HL-60 (cell line): ENCODE measurements at regions not wholly inside any gene's neighbourhood (a gene's known extent, or its start where the extent isn't known, plus 50 kb on each side); places are given as distances from the start of the nearest gene placed in this dataset.

Source experiments
- DNase-seq, 2 experiments: peaks; one replicate each; pipeline ENCODE4 v3.0.0-alpha.2; 2010 to 2020; ENCODE audit warnings: low read depth in 1 of 2, low spot score in 1 of 2
- H3K27ac ChIP-seq: fragments of 250-450 bp; sonication (Bioruptor Pico); replicated peaks from 2 replicates; pipeline ENCODE4 v1.5.1; 2020; ENCODE audit warnings: mild to moderate bottlenecking, moderate library complexity
- H3K27me3 ChIP-seq: fragments of 250-450 bp; sonication (Bioruptor Pico); 2 replicates; pipeline ENCODE4 v1.5.1; 2021; ENCODE audit warnings: mild to moderate bottlenecking, moderate library complexity; ENCODE audit not compliant: insufficient read depth, poor library complexity, severe bottlenecking
- H3K4me3 ChIP-seq: replicated peaks from 2 replicates; pipeline ENCODE4 v1.5.1; 2011; ENCODE audit warnings: mild to moderate bottlenecking, control low read depth, low read length; ENCODE audit not compliant: insufficient read depth
- GABPA ChIP-seq: IDR thresholded peaks from 2 replicates; pipeline ENCODE4 v1.6.1; 2012; ENCODE audit warnings: low read depth
- POLR2AphosphoS5 ChIP-seq: IDR thresholded peaks from 2 replicates; pipeline ENCODE4 v1.6.1; 2012; ENCODE audit warnings: low read depth
- SPI1 ChIP-seq: IDR thresholded peaks from 2 replicates; pipeline ENCODE4 v1.6.1; 2012; ENCODE audit warnings: low read depth, mild to moderate bottlenecking, borderline replicate concordance
- TF ChIP-seq, protein P1 (sequence below): IDR thresholded peaks from one replicate; pipeline ENCODE4 v1.5.1; 2011; ENCODE audit warnings: low read length, control low read depth, inconsistent platforms; ENCODE audit not compliant: insufficient read depth
- TF ChIP-seq, protein P2 (sequence below): IDR thresholded peaks from 2 replicates; pipeline ENCODE4 v1.6.1; 2012; ENCODE audit warnings: low read depth; ENCODE audit not compliant: insufficient replicate concordance

DNA sequence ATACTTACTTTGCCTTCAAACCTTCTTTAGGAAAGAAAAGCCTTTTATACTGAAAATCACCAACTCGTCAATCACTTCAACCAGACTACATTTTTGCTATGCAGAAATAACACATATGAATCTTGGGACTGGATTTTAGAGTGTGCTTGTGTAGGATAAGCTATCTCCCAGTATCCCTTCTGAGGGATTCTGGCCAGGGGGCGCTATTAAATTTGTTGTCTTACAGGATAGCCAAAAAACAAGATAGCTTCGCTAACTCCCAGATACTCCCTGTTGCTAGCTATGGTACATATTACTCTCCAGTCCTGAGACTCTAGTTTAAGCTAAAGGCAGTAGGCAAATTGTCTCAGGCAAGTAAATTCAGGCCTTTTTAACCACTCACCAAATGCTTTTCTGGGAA is 167.2 kb downstream of the LHFPL1 start:
- Histone ChIP-seq H3K4me3 (no peak overlapping the region), H3K27ac (no peak overlapping the region), H3K27me3 (no peaks in the 10 kb centered on the region)
- TF ChIP-seq GABPA (no peak), SPI1 (no peak), POLR2AphosphoS5 (no peak)
- TF ChIP-seq, protein P1, sequence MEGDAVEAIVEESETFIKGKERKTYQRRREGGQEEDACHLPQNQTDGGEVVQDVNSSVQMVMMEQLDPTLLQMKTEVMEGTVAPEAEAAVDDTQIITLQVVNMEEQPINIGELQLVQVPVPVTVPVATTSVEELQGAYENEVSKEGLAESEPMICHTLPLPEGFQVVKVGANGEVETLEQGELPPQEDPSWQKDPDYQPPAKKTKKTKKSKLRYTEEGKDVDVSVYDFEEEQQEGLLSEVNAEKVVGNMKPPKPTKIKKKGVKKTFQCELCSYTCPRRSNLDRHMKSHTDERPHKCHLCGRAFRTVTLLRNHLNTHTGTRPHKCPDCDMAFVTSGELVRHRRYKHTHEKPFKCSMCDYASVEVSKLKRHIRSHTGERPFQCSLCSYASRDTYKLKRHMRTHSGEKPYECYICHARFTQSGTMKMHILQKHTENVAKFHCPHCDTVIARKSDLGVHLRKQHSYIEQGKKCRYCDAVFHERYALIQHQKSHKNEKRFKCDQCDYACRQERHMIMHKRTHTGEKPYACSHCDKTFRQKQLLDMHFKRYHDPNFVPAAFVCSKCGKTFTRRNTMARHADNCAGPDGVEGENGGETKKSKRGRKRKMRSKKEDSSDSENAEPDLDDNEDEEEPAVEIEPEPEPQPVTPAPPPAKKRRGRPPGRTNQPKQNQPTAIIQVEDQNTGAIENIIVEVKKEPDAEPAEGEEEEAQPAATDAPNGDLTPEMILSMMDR: no peak
- TF ChIP-seq, protein P2, sequence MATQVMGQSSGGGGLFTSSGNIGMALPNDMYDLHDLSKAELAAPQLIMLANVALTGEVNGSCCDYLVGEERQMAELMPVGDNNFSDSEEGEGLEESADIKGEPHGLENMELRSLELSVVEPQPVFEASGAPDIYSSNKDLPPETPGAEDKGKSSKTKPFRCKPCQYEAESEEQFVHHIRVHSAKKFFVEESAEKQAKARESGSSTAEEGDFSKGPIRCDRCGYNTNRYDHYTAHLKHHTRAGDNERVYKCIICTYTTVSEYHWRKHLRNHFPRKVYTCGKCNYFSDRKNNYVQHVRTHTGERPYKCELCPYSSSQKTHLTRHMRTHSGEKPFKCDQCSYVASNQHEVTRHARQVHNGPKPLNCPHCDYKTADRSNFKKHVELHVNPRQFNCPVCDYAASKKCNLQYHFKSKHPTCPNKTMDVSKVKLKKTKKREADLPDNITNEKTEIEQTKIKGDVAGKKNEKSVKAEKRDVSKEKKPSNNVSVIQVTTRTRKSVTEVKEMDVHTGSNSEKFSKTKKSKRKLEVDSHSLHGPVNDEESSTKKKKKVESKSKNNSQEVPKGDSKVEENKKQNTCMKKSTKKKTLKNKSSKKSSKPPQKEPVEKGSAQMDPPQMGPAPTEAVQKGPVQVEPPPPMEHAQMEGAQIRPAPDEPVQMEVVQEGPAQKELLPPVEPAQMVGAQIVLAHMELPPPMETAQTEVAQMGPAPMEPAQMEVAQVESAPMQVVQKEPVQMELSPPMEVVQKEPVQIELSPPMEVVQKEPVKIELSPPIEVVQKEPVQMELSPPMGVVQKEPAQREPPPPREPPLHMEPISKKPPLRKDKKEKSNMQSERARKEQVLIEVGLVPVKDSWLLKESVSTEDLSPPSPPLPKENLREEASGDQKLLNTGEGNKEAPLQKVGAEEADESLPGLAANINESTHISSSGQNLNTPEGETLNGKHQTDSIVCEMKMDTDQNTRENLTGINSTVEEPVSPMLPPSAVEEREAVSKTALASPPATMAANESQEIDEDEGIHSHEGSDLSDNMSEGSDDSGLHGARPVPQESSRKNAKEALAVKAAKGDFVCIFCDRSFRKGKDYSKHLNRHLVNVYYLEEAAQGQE: no peak
- DNase-seq: no peak

DNA sequence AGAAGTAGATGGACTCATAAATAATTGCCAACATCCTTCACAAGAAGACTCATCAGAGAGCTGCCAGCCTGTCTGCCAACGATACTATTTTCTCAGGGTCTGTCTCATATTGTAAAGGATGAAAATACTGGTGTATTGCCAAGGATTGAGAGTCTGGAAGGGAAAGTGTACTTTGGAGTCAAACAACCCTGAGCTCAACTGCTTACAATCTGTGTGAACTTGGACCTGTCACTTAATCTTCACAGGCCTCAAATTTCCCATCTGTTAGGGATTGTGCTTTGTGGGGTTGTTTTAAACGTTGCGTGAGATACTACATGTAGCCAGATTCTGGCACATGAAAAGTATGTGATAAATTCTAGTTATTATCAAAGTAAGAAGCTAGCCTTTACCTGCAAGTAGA is 169.1 kb downstream of the LHFPL1 start:
- TF ChIP-seq, protein P2: no peak
- TF ChIP-seq GABPA (no peak), SPI1 (no peak), POLR2AphosphoS5 (no peak)
- TF ChIP-seq, protein P1: no peak
- DNase-seq: no peak
- Histone ChIP-seq H3K27ac (no peak overlapping the region), H3K4me3 (no peak overlapping the region), H3K27me3 (no peaks in the 10 kb centered on the region)

GRCh38 chrX:112477653-112478052 is 202.1 kb downstream of the LHFPL1 start:
- no peak for TF ChIP-seq SPI1
- no peak overlapping the region for H3K27ac ChIP-seq
- no peak overlapping the region for H3K4me3 ChIP-seq
- H3K27me3 ChIP-seq: no peaks in the 10 kb centered on the region
- DNase-seq: no peak

DNA sequence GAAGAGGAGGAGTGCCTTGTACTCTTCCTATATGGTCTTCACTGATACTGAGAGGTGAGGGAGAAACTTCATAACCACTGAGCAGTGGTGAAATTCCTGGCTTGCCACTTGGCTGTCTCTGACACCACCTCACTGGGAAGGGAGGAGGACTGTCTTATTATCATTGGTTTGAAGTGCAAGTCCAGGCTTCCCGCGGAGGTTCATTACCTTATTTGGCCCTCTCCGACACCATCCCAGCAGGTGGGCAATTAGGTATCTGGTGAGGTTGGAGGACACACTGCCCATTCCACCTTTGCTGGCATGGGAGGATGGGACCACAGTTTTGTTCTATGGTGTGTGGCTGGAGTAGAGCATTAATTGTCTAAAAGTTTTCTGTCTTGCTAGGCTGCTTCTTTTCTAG is 206.1 kb downstream of the LHFPL1 start:
- no peak overlapping the region for H3K4me3 ChIP-seq
- TF ChIP-seq, protein P2: no peak
- TF ChIP-seq SPI1 (no peak), POLR2AphosphoS5 (no peak)
- TF ChIP-seq, protein P1: no peak
- DNase-seq: no peak
- H3K27ac ChIP-seq: no peak overlapping the region
- no peaks in the 10 kb centered on the region for H3K27me3 ChIP-seq
